Keratinocyte (primary cell): ENCODE measurements at regions not wholly inside any gene's neighbourhood (a gene's known extent, or its start where the extent isn't known, plus 50 kb on each side); places are given as distances from the start of the nearest gene placed in this dataset.

ENCODE experiments used
- CTCF ChIP-seq, 3 experiments: IDR thresholded peaks in 1 of 3; conservative IDR thresholded peaks in 1 of 3; optimal IDR thresholded peaks in 1 of 3; 2 replicates in 2 of 3; 3 replicates in 1 of 3; pipeline versions ENCODE3 to v1.5.1; 2011; ENCODE audit warnings: low read length in 3 of 3, mild to moderate bottlenecking in 3 of 3, moderate library complexity in 2 of 3, control low read depth in 1 of 3, inconsistent platforms in 1 of 3; ENCODE audit not compliant: insufficient read depth in 2 of 3; ENCODE audit errors: extremely low read depth in 1 of 3
- EZH2 ChIP-seq: IDR thresholded peaks from one replicate; pipeline ENCODE4 v1.6.1; 2012; ENCODE audit warnings: inconsistent platforms, mild to moderate bottlenecking, low read length, moderate library complexity

GRCh38 chr5:110257971-110258370 lies 468.5 kb downstream of the TMEM232 start:
- no peak for TF ChIP-seq EZH2
- no peak for TF ChIP-seq CTCF (optimal IDR thresholded peaks at IDR 0.05 in 1 of 3, IDR thresholded peaks at IDR 0.05 in 1 of 3, conservative IDR thresholded peaks at IDR 0.05 in 1 of 3; ENCODE audit: extremely low read depth in 1 of 3, insufficient read depth in 2 of 3, low read length in 3 of 3)
